Activated naive CD8-positive, alpha-beta T cell (primary cell): ENCODE measurements at regions not wholly inside any gene's neighbourhood (a gene's known extent, or its start where the extent isn't known, plus 50 kb on each side); places are given as distances from the start of the nearest gene placed in this dataset.
"Not testable (repeated sequence)": the region's sequence is repeated elsewhere in the genome, so short reads cannot be mapped to it uniquely, and the experiment has no call there.

Experiments
- H3K27ac Mint-ChIP-seq: one replicate; pipeline ENCODE4 v1.8.0; 2021; ENCODE audit warnings: mixed read lengths
- H3K27me3 Mint-ChIP-seq: one replicate; pipeline ENCODE4 v1.8.0; 2021; ENCODE audit warnings: mixed read lengths
- H3K36me3 Mint-ChIP-seq: one replicate; pipeline ENCODE4 v1.8.0; 2021; ENCODE audit warnings: mixed read lengths
- H3K4me1 Mint-ChIP-seq: one replicate; pipeline ENCODE4 v1.8.0; 2021; ENCODE audit warnings: low read depth, mixed read lengths
- H3K4me3 Mint-ChIP-seq: one replicate; pipeline ENCODE4 v1.8.0; 2021; ENCODE audit warnings: mild to moderate bottlenecking, mixed read lengths
- H3K9me3 Mint-ChIP-seq: one replicate; pipeline ENCODE4 v1.8.0; 2021; ENCODE audit warnings: low read depth, mixed read lengths

DNA sequence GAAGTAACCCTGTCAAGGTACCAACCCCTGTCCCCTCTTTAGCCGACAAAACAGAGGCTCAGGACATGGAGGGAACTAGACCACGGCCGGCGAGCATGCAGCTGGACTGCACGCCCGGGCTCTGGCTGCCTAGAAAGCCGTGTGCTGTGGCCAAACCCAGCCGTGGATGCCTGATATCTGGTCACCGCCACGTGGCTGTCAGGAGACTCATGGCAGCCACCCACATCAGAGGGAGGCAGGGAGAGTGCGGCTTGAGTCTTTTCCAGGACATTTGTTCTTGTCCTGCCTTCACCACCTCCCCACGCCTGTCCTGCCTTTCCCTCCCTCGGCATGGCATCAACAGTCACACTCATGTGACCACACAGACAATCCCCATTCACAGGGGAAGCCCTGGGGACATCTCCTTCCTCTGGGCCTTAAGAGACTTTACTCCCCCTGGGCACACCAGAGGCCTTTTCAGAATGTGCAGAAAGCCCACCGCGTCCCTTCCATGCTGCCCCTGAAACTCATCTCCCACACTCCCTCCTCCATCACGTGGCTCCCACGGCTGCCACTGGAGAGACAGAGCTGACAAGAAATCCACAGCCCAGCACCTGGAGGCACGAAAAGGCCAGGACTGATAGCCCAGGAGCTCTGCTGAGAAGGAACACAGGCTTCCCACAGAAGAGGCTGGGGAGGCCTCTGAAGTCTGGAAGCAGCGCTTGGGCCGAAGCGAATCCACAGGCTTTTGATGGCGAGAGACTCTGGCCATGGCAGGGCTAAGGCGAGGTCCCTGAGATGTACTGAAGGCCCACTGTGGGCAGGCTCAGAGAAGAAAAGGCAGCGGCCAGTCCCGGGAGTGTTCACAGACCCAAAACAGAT, 71.2 kb upstream of the IQSEC1 start:
- Mint-ChIP-seq H3K9me3 (no peaks in the 10 kb centered on the region), H3K27me3 (peaks cover 3% of the 10 kb centered on the region), H3K4me1 (no peaks in the 10 kb centered on the region), H3K36me3 (peaks cover 2% of the 10 kb centered on the region), H3K27ac (no peak overlapping the region), H3K4me3 (no peak overlapping the region)

DNA sequence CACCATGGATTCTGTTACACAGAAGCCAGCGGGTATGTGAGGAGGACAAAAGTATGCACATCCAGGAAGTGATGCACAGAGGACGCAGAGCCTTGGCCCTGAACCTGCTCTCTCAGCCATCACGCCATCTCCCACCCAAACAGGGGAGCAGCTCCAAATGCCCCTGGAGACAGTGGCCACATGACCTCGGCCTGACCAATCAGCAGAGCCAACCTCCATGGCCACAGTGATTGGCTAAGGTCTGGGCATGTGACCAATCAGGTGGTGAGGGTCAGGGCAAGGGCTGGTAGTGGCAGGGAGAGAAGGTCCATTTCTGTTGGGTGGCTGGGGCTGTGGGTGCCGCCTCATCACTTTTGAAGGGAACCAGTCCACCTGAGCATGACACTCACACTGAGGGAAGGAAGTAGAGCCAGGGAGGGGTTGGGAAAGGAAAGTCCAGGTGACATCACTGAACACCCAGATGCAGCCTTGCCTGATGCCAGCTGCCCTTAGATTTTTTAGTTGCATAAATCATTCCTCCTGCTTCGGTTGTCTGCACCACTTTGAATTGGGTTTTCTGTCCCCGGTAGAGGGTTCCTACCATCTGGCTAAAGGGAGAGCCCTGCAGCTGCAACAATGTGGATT, 70.3 kb upstream of the IQSEC1 start:
- H3K36me3 Mint-ChIP-seq: peaks cover 2% of the 10 kb centered on the region
- no peaks in the 10 kb centered on the region for H3K4me1 Mint-ChIP-seq
- H3K9me3 Mint-ChIP-seq: no peaks in the 10 kb centered on the region
- H3K27ac Mint-ChIP-seq: no peak overlapping the region
- peaks cover 3% of the 10 kb centered on the region for H3K27me3 Mint-ChIP-seq
- H3K4me3 Mint-ChIP-seq: no peak overlapping the region

- H3K4me1 Mint-ChIP-seq: no peaks in the 10 kb centered on the region
- no peaks in the 10 kb centered on the region for H3K9me3 Mint-ChIP-seq
- no peak overlapping the region for H3K4me3 Mint-ChIP-seq
- peaks cover 3% of the 10 kb centered on the region for H3K27me3 Mint-ChIP-seq
- no peak overlapping the region for H3K27ac Mint-ChIP-seq
- peaks cover 2% of the 10 kb centered on the region for H3K36me3 Mint-ChIP-seq
Observed at GRCh38 chr3:13142552-13143380, 69.5 kb upstream of the IQSEC1 start.

DNA sequence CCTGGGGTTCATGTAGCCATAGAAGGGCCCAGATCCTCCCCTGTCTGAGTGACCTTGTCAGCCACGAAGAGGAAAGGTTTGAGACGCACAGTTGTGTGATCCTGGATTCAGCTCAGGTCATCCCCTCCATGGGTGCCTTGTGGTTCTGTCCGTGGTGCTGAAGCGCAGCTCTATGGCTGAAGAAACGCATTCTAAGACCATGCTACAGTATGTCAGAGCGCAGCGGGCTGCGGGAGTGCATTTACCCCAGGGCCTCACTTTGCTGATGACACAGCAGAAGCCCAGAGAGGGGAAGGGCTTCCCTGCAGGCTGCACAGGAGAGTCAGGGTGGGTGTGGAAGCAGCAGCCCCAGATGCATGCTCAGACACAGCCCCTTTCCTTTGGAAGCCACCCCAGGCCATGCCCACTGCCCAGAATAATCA, 68.8 kb upstream of the IQSEC1 start:
- Mint-ChIP-seq H3K36me3 (no peaks in the 10 kb centered on the region), H3K9me3 (no peaks in the 10 kb centered on the region), H3K27me3 (peaks cover 3% of the 10 kb centered on the region), H3K4me3 (no peak overlapping the region), H3K4me1 (no peaks in the 10 kb centered on the region), H3K27ac (no peak overlapping the region)

- H3K36me3 Mint-ChIP-seq: no peaks in the 10 kb centered on the region
- no peaks in the 10 kb centered on the region for H3K9me3 Mint-ChIP-seq
- H3K27me3 Mint-ChIP-seq: peaks cover 6% of the 10 kb centered on the region
- no peak overlapping the region for H3K4me3 Mint-ChIP-seq
- H3K27ac Mint-ChIP-seq: no peak overlapping the region
- no peaks in the 10 kb centered on the region for H3K4me1 Mint-ChIP-seq
Observed at GRCh38 chr3:13141183-13141582, 68.0 kb upstream of the IQSEC1 start.

DNA sequence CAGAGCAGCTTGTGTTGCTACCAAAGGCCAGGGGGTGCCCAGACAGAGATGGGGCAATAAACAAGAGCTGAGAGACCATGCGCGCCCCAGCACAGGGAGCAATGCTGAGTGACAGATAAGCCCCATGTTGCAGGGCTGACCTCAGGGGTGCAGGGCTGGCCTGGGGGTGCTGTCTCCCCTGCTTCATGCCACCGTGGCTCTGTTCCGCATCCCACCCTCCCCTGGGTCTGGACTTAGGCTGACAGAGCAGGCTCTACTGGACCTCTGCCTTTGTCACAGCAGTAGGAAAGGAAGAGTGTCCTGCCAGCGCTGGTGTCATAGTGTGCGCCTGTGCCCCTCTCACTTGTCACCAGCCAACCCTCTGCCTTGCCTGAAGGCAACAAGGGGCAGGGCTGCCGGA, 67.4 kb upstream of the IQSEC1 start:
- Mint-ChIP-seq H3K36me3 (no peaks in the 10 kb centered on the region), H3K27me3 (peaks cover 6% of the 10 kb centered on the region), H3K27ac (no peak overlapping the region), H3K9me3 (no peaks in the 10 kb centered on the region), H3K4me1 (no peaks in the 10 kb centered on the region), H3K4me3 (no peak overlapping the region)

DNA sequence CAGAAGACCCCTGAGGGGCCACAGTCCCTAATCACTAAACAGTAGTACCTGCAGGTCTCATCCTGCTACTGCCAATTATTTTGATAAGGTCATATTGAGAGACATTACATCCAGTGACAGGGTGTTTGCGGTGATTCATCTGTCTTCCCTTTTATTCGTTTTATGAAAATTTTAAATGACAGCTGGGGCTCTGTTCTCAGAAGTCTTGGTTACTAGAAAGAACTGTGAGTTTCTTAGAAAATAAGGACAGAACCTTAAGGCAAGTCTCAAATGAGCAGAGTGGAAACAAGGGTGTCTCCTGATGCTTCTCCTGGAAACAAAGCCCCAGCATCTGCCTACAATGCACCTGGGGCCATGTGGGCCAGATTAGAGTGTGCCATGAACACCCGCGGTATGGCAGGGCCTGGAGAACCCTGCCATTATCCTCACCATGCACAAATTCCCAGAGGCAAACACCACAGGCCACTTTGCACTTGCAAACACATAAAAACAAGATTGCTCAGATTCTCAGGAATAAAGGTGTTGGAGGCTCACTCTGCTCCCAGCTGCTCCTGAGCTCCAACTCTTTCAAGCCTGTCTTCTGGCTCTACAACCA, 66.3 kb upstream of the IQSEC1 start:
- Mint-ChIP-seq H3K9me3 (no peaks in the 10 kb centered on the region), H3K27me3 (peaks cover 6% of the 10 kb centered on the region), H3K36me3 (no peaks in the 10 kb centered on the region), H3K27ac (no peak overlapping the region), H3K4me1 (no peaks in the 10 kb centered on the region), H3K4me3 (no peak overlapping the region)

DNA sequence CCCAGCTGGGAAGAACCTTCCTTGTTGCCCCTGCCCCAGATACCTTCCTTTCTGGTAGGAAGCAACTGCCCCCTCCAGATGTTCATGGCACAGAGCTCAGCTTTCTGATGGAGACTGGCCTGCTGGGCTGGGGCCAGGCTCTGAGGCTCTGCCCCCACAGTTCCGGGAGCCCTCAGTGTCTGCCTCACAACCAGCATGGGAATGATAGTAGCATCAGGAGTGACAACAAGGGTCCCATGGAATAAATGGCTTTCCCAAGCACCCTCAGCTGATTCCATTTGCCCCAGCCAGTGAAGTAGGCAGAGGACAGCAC, 65.6 kb upstream of the IQSEC1 start:
- Mint-ChIP-seq H3K36me3 (no peaks in the 10 kb centered on the region), H3K4me1 (no peaks in the 10 kb centered on the region), H3K4me3 (no peak overlapping the region), H3K9me3 (no peaks in the 10 kb centered on the region), H3K27me3 (peaks cover 6% of the 10 kb centered on the region), H3K27ac (no peak overlapping the region)

GRCh38 chr3:13137941-13138832, 65.0 kb upstream of the IQSEC1 start:
- Mint-ChIP-seq H3K27me3 (peaks cover 6% of the 10 kb centered on the region), H3K4me3 (no peak overlapping the region), H3K9me3 (no peaks in the 10 kb centered on the region), H3K36me3 (no peaks in the 10 kb centered on the region), H3K4me1 (peaks cover 4% of the 10 kb centered on the region), H3K27ac (no peak overlapping the region)

DNA sequence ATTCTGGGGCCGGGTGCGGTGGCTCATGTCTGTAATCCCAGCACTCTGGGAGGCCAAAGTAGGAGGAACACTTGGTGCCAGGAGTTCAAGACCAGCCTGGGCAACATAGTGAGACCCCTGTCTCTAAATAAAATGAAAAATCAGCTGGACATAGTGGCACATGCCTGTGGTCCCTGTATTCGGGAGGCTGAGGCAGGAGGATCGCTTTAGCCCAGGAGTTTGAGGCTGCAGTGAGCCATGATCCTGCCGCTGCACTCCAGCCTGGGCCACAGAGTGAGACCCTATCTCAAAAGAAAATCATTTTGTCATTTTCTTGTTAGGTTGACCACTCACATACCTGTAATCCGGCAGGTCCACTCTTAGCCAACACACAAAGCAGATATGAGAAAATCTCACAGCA, 63.6 kb upstream of the IQSEC1 start:
- H3K4me1 Mint-ChIP-seq: peaks cover 11% of the 10 kb centered on the region
- H3K36me3 Mint-ChIP-seq, H3K27me3 Mint-ChIP-seq, H3K27ac Mint-ChIP-seq, H3K4me3 Mint-ChIP-seq, H3K9me3 Mint-ChIP-seq: not testable (repeated sequence)

DNA sequence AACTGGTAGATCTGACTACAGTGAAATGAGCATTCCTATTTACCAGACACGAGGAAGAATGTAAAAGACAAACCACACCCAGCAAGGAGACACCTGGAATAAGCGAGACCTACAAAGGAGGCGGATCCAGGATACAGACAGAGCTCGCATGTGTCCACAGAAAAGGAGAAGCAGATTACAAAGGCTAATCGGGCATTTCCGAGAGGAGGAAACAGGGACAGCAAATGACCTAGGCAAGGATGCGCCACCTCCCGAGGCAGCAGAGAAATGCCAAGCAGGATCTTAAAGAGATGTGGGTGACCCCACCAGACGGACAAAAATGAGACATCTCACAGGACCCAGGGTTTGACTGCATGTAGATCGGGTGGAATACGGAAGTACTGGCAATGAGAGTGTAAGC, 63.2 kb upstream of the IQSEC1 start:
- no peaks in the 10 kb centered on the region for H3K36me3 Mint-ChIP-seq
- peaks cover 11% of the 10 kb centered on the region for H3K4me1 Mint-ChIP-seq
- H3K27ac Mint-ChIP-seq: no peak overlapping the region
- H3K27me3 Mint-ChIP-seq: peaks cover 3% of the 10 kb centered on the region
- no peaks in the 10 kb centered on the region for H3K9me3 Mint-ChIP-seq
- no peak overlapping the region for H3K4me3 Mint-ChIP-seq

DNA sequence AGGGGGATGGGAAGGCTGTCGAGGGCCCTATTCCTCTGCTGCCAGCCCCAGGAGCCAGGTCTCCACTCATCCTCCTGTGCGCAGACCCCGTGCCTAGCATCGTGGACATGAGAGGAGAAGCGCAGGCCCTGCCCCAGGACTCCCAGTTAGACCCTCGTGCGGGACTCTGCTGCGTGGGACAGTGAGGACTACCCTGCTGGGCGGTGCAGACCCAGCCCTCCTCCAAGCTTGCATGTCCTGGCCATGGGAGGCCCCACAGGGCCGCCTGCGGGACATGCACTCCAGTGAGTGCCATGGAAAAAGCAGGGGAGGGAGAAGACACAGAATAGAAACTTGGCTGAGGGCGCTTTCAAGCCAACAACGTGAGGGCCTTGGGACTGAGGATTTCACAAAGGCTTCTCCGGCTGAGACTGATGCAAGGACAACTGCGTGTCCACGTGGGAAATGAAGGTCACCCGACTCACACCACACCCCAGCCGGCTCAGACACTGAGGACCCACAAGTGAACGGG, 62.6 kb upstream of the IQSEC1 start:
- peaks cover 11% of the 10 kb centered on the region for H3K4me1 Mint-ChIP-seq
- H3K27me3 Mint-ChIP-seq: peaks cover 3% of the 10 kb centered on the region
- no peak overlapping the region for H3K27ac Mint-ChIP-seq
- no peaks in the 10 kb centered on the region for H3K36me3 Mint-ChIP-seq
- no peak overlapping the region for H3K4me3 Mint-ChIP-seq
- no peaks in the 10 kb centered on the region for H3K9me3 Mint-ChIP-seq

GRCh38 chr3:13135251-13135810, 62.1 kb upstream of the IQSEC1 start:
- Mint-ChIP-seq H3K27me3 (peaks cover 5% of the 10 kb centered on the region), H3K4me1 (peaks cover 11% of the 10 kb centered on the region), H3K9me3 (no peaks in the 10 kb centered on the region), H3K27ac (no peak overlapping the region), H3K4me3 (no peak overlapping the region), H3K36me3 (no peaks in the 10 kb centered on the region)

GRCh38 chr3:13134879-13135206, 61.6 kb upstream of the IQSEC1 start:
- no peak overlapping the region for H3K4me3 Mint-ChIP-seq
- H3K36me3 Mint-ChIP-seq: no peaks in the 10 kb centered on the region
- no peak overlapping the region for H3K27ac Mint-ChIP-seq
- no peaks in the 10 kb centered on the region for H3K9me3 Mint-ChIP-seq
- peaks cover 11% of the 10 kb centered on the region for H3K4me1 Mint-ChIP-seq
- peaks cover 5% of the 10 kb centered on the region for H3K27me3 Mint-ChIP-seq
